HG03575 (cell line): ENCODE measurements at regions not wholly inside any gene's neighbourhood (a gene's known extent, or its start where the extent isn't known, plus 50 kb on each side); places are given as distances from the start of the nearest gene placed in this dataset.

Experiments used
- ATAC-seq: cut with Tn5 transposase; IDR thresholded peaks from one replicate; pipeline ENCODE4 v1.9.1; 2021; ENCODE audit not compliant: unreplicated experiment, insufficient number of reproducible peaks, low FRiP score; ENCODE audit errors: extremely low read depth

- no peak for ATAC-seq
Observed at GRCh38 chr22:48275412-48275811, 1513.0 kb downstream of the TBC1D22A start.

GRCh38 chr22:48270731-48271130 lies 1508.3 kb downstream of the TBC1D22A start:
- ATAC-seq: no peak

GRCh38 chr22:48268771-48269552 lies 1506.5 kb downstream of the TBC1D22A start:
- no peak for ATAC-seq

GRCh38 chr22:48268293-48268692 lies 1505.8 kb downstream of the TBC1D22A start:
- ATAC-seq: no peak

- ATAC-seq: no peak
Observed at GRCh38 chr22:48267681-48268080, 1505.2 kb downstream of the TBC1D22A start.

GRCh38 chr22:48265000-48265625 lies 1502.7 kb downstream of the TBC1D22A start:
- no peak for ATAC-seq

- no peak for ATAC-seq
Observed at GRCh38 chr22:48264586-48264985, 1502.1 kb downstream of the TBC1D22A start.

GRCh38 chr22:48263791-48264351 lies 1501.4 kb downstream of the TBC1D22A start:
- ATAC-seq: no peak

GRCh38 chr22:48263431-48263765 lies 1500.9 kb downstream of the TBC1D22A start:
- ATAC-seq: no peak

- no peak for ATAC-seq
Observed at GRCh38 chr22:48262596-48263430, 1500.4 kb downstream of the TBC1D22A start.

GRCh38 chr22:48261706-48262105 lies 1499.3 kb downstream of the TBC1D22A start:
- ATAC-seq: no peak

- ATAC-seq: no peak
Observed at GRCh38 chr22:48261048-48261621, 1498.7 kb downstream of the TBC1D22A start.

GRCh38 chr22:48259991-48260670 lies 1497.7 kb downstream of the TBC1D22A start:
- ATAC-seq: no peak

GRCh38 chr22:48258811-48259210 lies 1496.4 kb downstream of the TBC1D22A start:
- ATAC-seq: no peak

GRCh38 chr22:48258064-48258701 lies 1495.7 kb downstream of the TBC1D22A start:
- ATAC-seq: no peak

GRCh38 chr22:48257685-48258055 lies 1495.2 kb downstream of the TBC1D22A start:
- ATAC-seq: no peak

GRCh38 chr22:48256776-48257684 lies 1494.6 kb downstream of the TBC1D22A start:
- no peak for ATAC-seq
